ENCODE measurements at regions not wholly inside any gene's neighbourhood (a gene's known extent, or its start where the extent isn't known, plus 50 kb on each side); places are given as distances from the start of the nearest gene placed in this dataset.

- Mint-ChIP-seq H3K4me1 (no peaks in the 10 kb centered on the region), H3K27me3 (peaks cover 11 to 31% of the 10 kb centered on the region in 2 donors), H3K9me3 (no peaks in the 10 kb centered on the region), H3K4me3 (no peak overlapping the region), H3K27ac (no peak overlapping the region), H3K36me3 (no peaks in the 10 kb centered on the region)
- Histone ChIP-seq H3K36me3 (ENCODE audit: control insufficient read depth in 2 of 2, extremely low read depth in 1 of 2, insufficient read depth in 1 of 2, low read length in 1 of 2) (no peaks in the 10 kb centered on the region), H3K9me3 (no peaks in the 10 kb centered on the region), H3K4me3 (ENCODE audit: control insufficient read depth in 1 of 2, extremely low read depth in 1 of 2, low read length in 1 of 2) (no peak overlapping the region), H3K4me1 (ENCODE audit: control insufficient read depth in 1 of 2, extremely low read depth in 1 of 2, insufficient read depth in 2 of 2, low read length in 2 of 2) (no peaks in the 10 kb centered on the region), H3K27me3 (replicated peaks in 1 of 2; ENCODE audit: control insufficient read depth in 2 of 2, extremely low read depth in 1 of 2, insufficient read depth in 2 of 2, low read length in 1 of 2) (peaks cover 0 to 8% of the 10 kb centered on the region in 2 experiments), H3K27ac (ENCODE audit: low read length) (no peak overlapping the region)
- ATAC-seq (replicated peaks in 1 of 4) (no peak), DNase-seq (no peak)
- ChIA-PET POLR2A (no interaction called here), CTCF (no interaction called here)
- WGBS (ENCODE audit: insufficient coverage): 83% methylated on average over 4 of the region's 6 CpGs
Observed at GRCh38 chr11:116138280-116138679, 634.1 kb upstream of the CADM1 start.

- Mint-ChIP-seq H3K27ac (no peak overlapping the region), H3K9me3 (no peaks in the 10 kb centered on the region), H3K27me3 (peaks cover 11 to 31% of the 10 kb centered on the region in 2 donors), H3K4me1 (no peaks in the 10 kb centered on the region), H3K4me3 (no peak overlapping the region), H3K36me3 (no peaks in the 10 kb centered on the region)
- DNase-seq: no peak
- POLR2A ChIA-PET: no interaction called here
- peaks cover 0 to 8% of the 10 kb centered on the region in 2 experiments for H3K27me3 ChIP-seq (replicated peaks in 1 of 2; ENCODE audit: control insufficient read depth in 2 of 2, extremely low read depth in 1 of 2, insufficient read depth in 2 of 2, low read length in 1 of 2)
- no peak for ATAC-seq (replicated peaks in 1 of 4)
- no peaks in the 10 kb centered on the region for H3K9me3 ChIP-seq
- CTCF ChIA-PET: no interaction called here
- WGBS (ENCODE audit: insufficient coverage): 88% methylated on average over 1 of the region's 2 CpGs
- H3K27ac ChIP-seq (ENCODE audit: low read length): no peak overlapping the region
- no peaks in the 10 kb centered on the region for H3K4me1 ChIP-seq (ENCODE audit: control insufficient read depth in 1 of 2, extremely low read depth in 1 of 2, insufficient read depth in 2 of 2, low read length in 2 of 2)
- no peaks in the 10 kb centered on the region for H3K36me3 ChIP-seq (ENCODE audit: control insufficient read depth in 2 of 2, extremely low read depth in 1 of 2, insufficient read depth in 1 of 2, low read length in 1 of 2)
- H3K4me3 ChIP-seq (ENCODE audit: control insufficient read depth in 1 of 2, extremely low read depth in 1 of 2, low read length in 1 of 2): no peak overlapping the region
Observed at GRCh38 chr11:116137753-116138152, 633.5 kb upstream of the CADM1 start.

DNA sequence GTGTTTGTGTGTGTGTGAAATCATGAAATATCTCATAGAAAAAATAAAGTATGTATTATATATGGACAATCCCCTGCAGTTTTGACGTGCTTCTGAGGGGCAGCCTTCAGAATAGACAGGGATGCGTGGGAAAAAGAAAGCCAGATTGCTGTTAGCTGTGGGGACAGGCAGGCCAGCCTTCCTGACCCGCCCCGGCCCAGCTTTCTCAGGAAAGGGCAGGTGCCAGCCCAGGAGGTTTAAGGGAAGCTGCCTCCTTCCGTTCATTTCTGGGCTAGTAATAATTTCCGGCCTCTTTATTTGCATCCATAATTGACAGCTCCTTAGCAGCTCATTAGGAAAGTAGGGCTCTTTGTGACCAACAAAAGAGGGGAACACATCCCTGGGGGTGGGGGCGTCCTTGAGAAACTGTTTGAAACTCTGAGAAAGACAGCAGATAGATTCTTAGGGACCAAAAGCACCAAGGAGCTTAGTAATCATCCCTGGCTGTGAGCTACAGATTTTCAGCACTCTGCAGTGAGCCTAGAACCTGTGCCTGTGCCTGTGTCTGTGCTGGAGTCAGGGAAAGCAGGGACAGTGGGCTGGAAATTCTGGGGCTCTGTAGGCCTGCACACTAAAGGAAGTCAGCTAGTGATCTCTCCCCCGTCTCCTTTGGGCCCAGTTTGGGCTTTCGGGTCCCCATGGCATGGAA is 632.9 kb upstream of the CADM1 start:
- ChIA-PET CTCF (no interaction called here), POLR2A (no interaction called here)
- ATAC-seq (replicated peaks in 1 of 4): no peak
- Mint-ChIP-seq H3K4me3 (no peak overlapping the region), H3K27me3 (peaks cover 11 to 31% of the 10 kb centered on the region in 2 donors), H3K36me3 (no peaks in the 10 kb centered on the region), H3K4me1 (no peaks in the 10 kb centered on the region), H3K27ac (no peak overlapping the region), H3K9me3 (no peaks in the 10 kb centered on the region)
- DNase-seq: no peak
- Histone ChIP-seq H3K9me3 (no peaks in the 10 kb centered on the region), H3K4me1 (ENCODE audit: control insufficient read depth in 1 of 2, extremely low read depth in 1 of 2, insufficient read depth in 2 of 2, low read length in 2 of 2) (no peaks in the 10 kb centered on the region), H3K27me3 (replicated peaks in 1 of 2; ENCODE audit: control insufficient read depth in 2 of 2, extremely low read depth in 1 of 2, insufficient read depth in 2 of 2, low read length in 1 of 2) (peaks cover 0 to 8% of the 10 kb centered on the region in 2 experiments), H3K36me3 (ENCODE audit: control insufficient read depth in 2 of 2, extremely low read depth in 1 of 2, insufficient read depth in 1 of 2, low read length in 1 of 2) (no peaks in the 10 kb centered on the region), H3K27ac (ENCODE audit: low read length) (no peak overlapping the region), H3K4me3 (ENCODE audit: control insufficient read depth in 1 of 2, extremely low read depth in 1 of 2, low read length in 1 of 2) (no peak overlapping the region)
- WGBS (ENCODE audit: insufficient coverage): 40% methylated on average over 5 of the region's 9 CpGs

- Histone ChIP-seq H3K9me3 (no peaks in the 10 kb centered on the region), H3K4me1 (ENCODE audit: control insufficient read depth in 1 of 2, extremely low read depth in 1 of 2, insufficient read depth in 2 of 2, low read length in 2 of 2) (no peaks in the 10 kb centered on the region), H3K36me3 (ENCODE audit: control insufficient read depth in 2 of 2, extremely low read depth in 1 of 2, insufficient read depth in 1 of 2, low read length in 1 of 2) (no peaks in the 10 kb centered on the region), H3K4me3 (ENCODE audit: control insufficient read depth in 1 of 2, extremely low read depth in 1 of 2, low read length in 1 of 2) (no peak overlapping the region), H3K27me3 (replicated peaks in 1 of 2; ENCODE audit: control insufficient read depth in 2 of 2, extremely low read depth in 1 of 2, insufficient read depth in 2 of 2, low read length in 1 of 2) (peaks cover 0 to 8% of the 10 kb centered on the region in 2 experiments), H3K27ac (ENCODE audit: low read length) (no peak overlapping the region)
- Mint-ChIP-seq H3K36me3 (no peaks in the 10 kb centered on the region), H3K27ac (no peak overlapping the region), H3K9me3 (no peaks in the 10 kb centered on the region), H3K27me3 (peaks cover 10 to 31% of the 10 kb centered on the region in 2 donors), H3K4me3 (no peak overlapping the region), H3K4me1 (no peaks in the 10 kb centered on the region)
- WGBS (ENCODE audit: insufficient coverage): 86% methylated on average over 1 of the region's 2 CpGs
- DNase-seq (no peak), ATAC-seq (replicated peaks in 1 of 4) (no peak)
- CTCF ChIA-PET: no interaction called here
- POLR2A ChIA-PET: no interaction called here
Observed at GRCh38 chr11:116135891-116136290, 631.7 kb upstream of the CADM1 start.

- no peak for DNase-seq
- no peaks in the 10 kb centered on the region for H3K9me3 Mint-ChIP-seq
- Histone ChIP-seq H3K27me3 (replicated peaks in 1 of 2; ENCODE audit: control insufficient read depth in 2 of 2, extremely low read depth in 1 of 2, insufficient read depth in 2 of 2, low read length in 1 of 2) (peaks cover 0 to 8% of the 10 kb centered on the region in 2 experiments), H3K36me3 (ENCODE audit: control insufficient read depth in 2 of 2, extremely low read depth in 1 of 2, insufficient read depth in 1 of 2, low read length in 1 of 2) (no peaks in the 10 kb centered on the region), H3K9me3 (no peaks in the 10 kb centered on the region), H3K4me3 (ENCODE audit: control insufficient read depth in 1 of 2, extremely low read depth in 1 of 2, low read length in 1 of 2) (no peak overlapping the region), H3K27ac (ENCODE audit: low read length) (no peak overlapping the region), H3K4me1 (ENCODE audit: control insufficient read depth in 1 of 2, extremely low read depth in 1 of 2, insufficient read depth in 2 of 2, low read length in 2 of 2) (no peaks in the 10 kb centered on the region)
- no peaks in the 10 kb centered on the region for H3K4me1 Mint-ChIP-seq
- no peak for ATAC-seq (replicated peaks in 1 of 4)
- ChIA-PET POLR2A (no interaction called here), CTCF (interaction anchor here in 1 of 2 donors (0.6 kb wide), 1 partner anchor 32 kb away, joined by 3 read pairs; no protein-coding TSS in a partner anchor)
- H3K36me3 Mint-ChIP-seq: no peaks in the 10 kb centered on the region
- no peak overlapping the region for H3K27ac Mint-ChIP-seq
- H3K27me3 Mint-ChIP-seq: peaks cover 10 to 26% of the 10 kb centered on the region in 2 donors
- no peak overlapping the region for H3K4me3 Mint-ChIP-seq
- no CpG with 5 or more reads among the region's 1 CpG for WGBS (ENCODE audit: insufficient coverage)
Observed at GRCh38 chr11:116134450-116134849, 630.2 kb upstream of the CADM1 start.

DNA sequence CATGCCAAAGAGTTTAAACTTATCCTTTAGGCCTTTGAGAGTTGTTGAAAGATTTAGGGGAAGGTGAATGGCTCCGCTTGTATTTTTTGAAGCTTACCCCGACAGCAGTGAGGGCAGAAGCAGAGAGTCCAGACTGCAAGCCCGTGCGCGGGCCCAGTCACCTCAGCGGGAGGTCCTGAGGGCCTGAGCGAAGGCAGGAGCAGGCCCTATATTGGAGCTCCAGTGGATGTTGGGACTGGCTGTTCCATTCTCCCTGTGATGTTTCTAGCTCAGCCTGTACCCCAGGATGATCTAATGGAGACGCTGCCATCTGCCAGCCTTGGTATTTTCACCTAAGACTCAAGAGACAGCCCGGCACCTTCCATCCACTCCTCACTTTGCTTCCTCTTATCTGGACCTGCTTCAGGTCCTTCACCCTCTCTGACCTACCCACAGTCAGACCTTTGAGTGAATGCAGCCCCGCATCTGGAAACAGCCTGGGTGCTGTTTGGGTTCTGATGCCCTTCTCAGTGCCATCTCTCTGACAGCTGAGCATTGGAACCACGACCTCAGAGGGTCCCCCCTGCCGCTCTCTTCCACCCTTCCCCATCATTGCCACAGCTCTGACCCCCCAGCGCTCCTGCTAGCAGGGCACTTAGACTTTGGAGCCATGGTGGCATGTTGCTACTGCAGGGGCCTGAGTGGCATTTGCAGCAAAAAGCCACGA is 628.2 kb upstream of the CADM1 start:
- Histone ChIP-seq H3K27me3 (replicated peaks in 1 of 2; ENCODE audit: control insufficient read depth in 2 of 2, extremely low read depth in 1 of 2, insufficient read depth in 2 of 2, low read length in 1 of 2) (no peaks in the 10 kb centered on the region), H3K4me3 (ENCODE audit: control insufficient read depth in 1 of 2, extremely low read depth in 1 of 2, low read length in 1 of 2) (no peak overlapping the region), H3K9me3 (no peaks in the 10 kb centered on the region), H3K4me1 (ENCODE audit: control insufficient read depth in 1 of 2, extremely low read depth in 1 of 2, insufficient read depth in 2 of 2, low read length in 2 of 2) (no peaks in the 10 kb centered on the region), H3K36me3 (ENCODE audit: control insufficient read depth in 2 of 2, extremely low read depth in 1 of 2, insufficient read depth in 1 of 2, low read length in 1 of 2) (no peaks in the 10 kb centered on the region), H3K27ac (ENCODE audit: low read length) (no peak overlapping the region)
- Mint-ChIP-seq H3K27ac (no peak overlapping the region), H3K9me3 (peaks cover 0 to 4% (median 0%) of the 10 kb centered on the region in 3 donors), H3K4me3 (no peak overlapping the region), H3K27me3 (peaks cover 0 to 9% of the 10 kb centered on the region in 2 donors), H3K4me1 (no peaks in the 10 kb centered on the region), H3K36me3 (no peaks in the 10 kb centered on the region)
- DNase-seq (no peak), ATAC-seq (replicated peaks in 1 of 4) (no peak)
- CTCF ChIA-PET: no interaction called here
- POLR2A ChIA-PET: no interaction called here
- WGBS (ENCODE audit: insufficient coverage): 86% methylated on average over 12 of the region's 14 CpGs
